NCI-H510A treated with DMSO at 0.1 percent for 48 hours (cell line): ENCODE measurements at regions not wholly inside any gene's neighbourhood (a gene's known extent, or its start where the extent isn't known, plus 50 kb on each side); places are given as distances from the start of the nearest gene placed in this dataset.
"Not testable (repeated sequence)": the region's sequence is repeated elsewhere in the genome, so short reads cannot be mapped to it uniquely, and the experiment has no call there.

Experiments used
- DNase-seq: peaks from one replicate; lab custom pipeline; 2025; lab: John Stamatoyannopoulos, UW

DNA sequence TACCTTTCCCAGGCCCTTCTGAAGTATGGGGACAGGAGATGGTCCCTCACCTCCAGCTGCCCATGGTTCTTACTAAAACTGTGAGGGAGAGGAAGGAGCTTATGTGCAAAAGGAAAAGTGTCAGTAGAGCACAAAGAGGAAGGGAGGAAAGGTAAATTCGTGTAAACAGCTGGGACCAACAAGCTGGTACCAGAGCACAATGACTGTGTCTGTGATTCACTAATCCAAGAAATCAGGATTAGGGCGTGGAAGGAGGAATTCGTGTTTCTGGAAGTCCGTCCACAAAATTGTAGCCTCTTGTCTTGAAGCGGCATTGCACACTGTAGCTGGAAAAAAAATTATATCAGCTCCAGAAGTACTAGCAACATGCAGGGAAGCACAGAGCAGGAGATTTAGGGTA, 129.0 kb upstream of the RREB1 start:
- DNase-seq = no peak

DNA sequence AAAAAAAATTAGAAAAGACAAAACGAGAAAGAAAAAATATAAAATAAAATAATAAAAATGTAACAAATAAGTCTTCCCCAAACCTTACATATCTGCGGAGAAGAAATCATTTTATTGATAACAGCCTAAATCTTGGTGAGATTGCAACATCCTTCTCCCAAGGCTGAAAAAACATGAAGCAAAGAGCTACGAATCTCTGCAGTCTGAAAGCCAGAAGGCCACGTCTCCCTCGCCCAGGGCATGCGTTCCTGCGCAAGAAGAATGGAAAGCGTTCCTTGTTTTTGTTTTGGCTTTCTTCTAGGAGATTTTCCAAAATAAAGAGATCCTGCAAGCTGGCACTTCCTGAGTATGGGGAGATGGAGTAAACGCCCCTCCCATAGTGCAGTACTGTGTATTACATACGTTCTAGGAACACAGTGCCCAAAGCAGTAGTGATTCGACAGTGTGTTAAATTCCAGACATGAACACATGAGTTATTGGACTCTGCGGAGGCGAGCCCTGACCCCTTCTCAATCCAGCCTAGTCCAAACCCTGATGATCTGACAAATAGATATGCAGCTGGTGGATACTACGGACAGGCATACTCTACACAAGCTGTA, 126.7 kb upstream of the RREB1 start:
- no peak for DNase-seq

DNA sequence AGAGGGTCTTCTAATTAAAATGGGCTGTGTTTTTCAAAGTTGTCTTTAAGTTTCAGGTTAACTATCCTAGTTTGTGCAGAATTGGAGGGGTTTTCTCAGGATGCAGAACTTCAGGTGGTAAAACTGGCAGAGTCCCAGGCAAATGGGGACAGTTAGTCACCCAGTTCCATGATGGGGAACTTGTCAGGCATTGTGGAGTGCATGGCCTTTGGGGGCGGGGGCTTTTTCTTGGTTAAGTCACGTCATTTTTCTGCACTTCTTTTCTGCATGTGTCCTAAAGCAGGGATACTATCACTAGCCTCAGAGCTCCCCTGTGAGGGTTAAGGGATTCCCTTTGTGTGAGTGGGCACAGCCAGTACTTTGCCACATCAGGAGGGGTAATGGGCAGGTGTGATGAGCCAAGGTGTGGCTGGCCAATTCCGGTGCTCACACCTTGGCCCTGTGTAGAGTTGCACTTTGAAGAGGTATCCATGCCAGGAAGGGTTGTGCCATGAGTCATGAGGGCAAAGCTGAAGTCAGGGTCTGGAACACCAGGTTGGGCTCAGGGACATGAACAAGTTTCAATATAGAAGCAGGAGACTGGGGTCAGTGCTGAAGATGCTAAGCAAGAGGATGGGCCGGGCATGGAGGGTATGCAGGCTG, 126.0 kb upstream of the RREB1 start:
- no peak for DNase-seq

DNA sequence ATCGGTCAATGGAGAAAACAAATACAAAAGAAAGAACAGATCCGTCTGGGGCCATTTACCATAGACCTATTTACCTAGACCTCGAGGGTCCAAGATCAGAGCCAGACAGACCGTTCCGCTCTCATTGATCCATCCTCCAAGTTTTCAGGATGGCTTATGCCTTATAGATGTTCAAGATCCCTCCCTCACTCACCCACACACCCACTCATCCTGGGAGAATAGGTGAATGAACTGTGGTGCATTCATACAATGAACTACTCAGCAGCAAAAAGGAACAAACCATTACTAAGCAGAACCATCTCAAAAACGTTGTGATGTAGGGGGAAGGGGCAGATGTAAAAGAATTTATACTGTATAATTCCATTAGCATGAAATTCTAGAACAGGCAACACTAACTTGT, 125.1 kb upstream of the RREB1 start:
- no peak for DNase-seq

GRCh38 chr6:6984585-6985366, 123.0 kb upstream of the RREB1 start:
- DNase-seq = no peak

GRCh38 chr6:6986344-6986743, 121.4 kb upstream of the RREB1 start:
- DNase-seq = no peak

DNA sequence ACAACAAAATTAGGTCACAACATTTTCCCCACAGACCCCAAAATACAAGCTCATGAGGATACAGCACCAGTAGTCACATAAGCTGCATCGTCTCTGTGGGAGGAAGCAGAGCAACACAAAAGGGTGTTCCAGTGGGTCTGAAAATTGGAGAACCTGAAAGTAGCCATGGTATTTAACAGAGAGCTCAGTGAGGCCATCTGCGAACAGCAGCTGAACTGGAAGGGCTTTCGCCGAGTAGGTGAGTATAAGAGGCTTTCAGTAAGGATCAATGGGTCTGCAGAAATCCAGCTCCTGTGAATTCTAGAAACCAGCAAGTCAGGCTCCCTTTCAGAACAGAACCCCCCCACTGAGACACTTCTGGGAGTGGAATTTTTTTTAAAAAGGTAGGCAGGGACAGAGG, 120.0 kb upstream of the RREB1 start:
- DNase-seq = no peak

GRCh38 chr6:6990059-6990458, 117.7 kb upstream of the RREB1 start:
- not testable (repeated sequence) for DNase-seq

- no peak for DNase-seq
These were observed 114.1 kb upstream of the RREB1 start for GRCh38 chr6:6993503-6994237.

GRCh38 chr6:6994796-6995195, 113.0 kb upstream of the RREB1 start:
- no peak for DNase-seq

DNA sequence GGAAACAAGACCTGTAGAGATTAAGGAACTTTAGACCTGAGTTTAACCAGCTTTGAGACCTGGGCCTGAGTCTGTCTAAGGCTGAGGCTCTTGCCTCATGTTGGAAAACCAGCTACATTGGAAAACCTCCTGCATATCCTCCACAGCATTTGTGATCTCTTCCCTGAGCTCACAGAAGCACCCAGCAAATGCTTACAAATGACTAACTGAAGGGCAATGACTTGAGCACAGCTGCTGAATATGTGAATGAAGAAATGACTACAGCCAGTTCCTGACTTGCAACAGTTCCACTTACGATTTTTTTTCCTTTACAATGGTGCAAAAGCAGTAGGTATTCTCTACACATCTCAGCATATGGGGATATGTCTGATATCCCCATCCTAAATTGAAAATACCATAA, 112.4 kb upstream of the RREB1 start:
- DNase-seq = no peak

DNA sequence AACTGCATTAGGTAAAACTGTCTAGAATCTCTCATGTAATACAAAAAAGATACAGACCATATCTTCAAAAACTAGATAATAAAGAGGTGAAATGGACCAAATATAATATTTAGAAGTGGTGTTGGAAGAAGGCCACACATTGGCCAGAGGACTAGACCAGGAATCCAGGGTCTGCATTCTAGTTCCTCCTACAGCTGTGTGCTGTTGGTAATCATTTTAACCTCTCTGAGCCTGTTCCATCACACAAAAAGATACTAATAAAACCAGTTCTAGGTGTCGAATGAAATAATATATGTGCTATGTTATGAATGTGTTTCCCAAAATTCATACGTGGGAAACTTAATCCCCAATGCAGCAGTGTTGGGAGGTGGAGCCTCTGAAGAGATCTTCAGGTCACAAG, 111.6 kb upstream of the RREB1 start:
- no peak for DNase-seq

DNA sequence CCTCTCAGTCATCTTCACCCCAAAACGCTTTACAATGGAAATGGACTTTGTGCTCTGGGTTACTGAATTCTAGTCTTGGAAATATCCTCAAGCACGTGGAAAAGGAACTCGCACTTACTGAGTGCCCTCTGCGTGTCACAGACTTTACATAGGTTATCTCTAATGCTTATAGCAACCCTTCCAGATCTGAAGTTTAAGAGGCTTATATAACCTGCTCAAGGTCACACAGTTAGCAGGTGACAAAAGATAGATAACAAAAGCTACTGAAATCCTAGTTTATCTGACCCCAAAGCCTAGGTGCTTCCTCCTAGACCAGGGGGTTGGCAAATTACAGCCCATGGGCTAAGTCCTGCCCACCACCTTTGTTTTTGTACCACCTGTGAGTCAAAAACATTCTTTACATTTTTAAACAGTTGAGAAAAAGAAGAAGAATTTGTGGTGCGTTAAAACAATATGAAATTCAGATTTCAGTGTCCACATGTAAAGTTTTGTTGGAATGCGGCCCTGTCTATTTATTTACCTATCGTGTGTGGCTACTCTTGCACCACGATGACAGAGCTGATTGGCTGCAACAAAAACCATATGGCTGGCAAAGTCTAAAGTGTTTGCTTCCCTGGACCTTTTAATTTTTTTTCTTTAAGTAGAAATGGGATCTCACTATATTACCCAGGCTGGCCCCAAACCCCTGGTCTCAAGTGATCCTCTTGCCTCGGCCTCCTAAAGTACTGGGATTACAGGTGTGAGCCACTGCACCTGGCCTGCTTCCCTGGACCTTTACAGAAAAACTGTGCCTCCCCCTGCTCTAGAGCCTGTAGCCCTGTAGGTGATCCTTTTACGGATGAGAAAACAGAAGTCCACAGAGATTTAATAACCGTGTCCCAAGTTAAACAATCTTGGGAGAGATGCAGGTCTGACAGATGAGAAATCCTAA, 110.2 kb upstream of the RREB1 start:
- DNase-seq = peak; percentile 17

GRCh38 chr6:6998194-6998569, 109.6 kb upstream of the RREB1 start:
- DNase-seq = peak; percentile 10

- no peak for DNase-seq
These were observed 106.7 kb upstream of the RREB1 start for GRCh38 chr6:7000825-7001777.

GRCh38 chr6:7003041-7003440, 104.7 kb upstream of the RREB1 start:
- no peak for DNase-seq

- DNase-seq = no peak
These were observed 103.0 kb upstream of the RREB1 start for GRCh38 chr6:7004581-7005297.

DNA sequence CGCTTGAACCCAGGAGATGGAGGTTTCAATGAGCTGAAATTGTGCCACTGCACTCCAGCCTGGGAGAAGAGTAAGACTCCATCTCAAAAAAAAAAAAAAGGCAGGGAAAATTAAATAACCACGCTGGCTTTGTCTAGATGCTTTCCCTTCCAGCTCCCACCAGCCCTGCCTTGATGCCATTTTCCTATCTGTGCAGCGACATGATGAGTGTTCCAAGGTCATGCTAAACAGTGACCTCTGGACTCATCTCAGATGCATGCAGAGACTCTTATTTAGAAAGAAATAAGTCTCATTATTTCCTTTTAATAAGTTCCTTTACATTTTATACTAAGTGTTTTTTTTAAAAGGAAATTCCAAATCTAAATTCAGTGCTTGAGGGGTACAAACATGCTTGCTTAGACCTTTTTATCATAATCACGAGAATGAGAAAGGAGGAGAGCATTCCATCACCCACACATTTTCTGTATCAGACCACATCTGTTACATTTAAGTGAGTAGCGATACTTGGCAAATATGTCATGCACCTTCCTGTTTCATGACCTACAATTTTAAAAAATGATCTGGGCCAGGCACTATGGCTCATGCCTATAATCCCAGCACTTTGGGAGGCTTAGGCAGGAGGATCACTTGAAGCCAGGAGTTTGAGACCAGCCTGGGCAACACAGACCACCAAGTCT, 101.1 kb upstream of the RREB1 start:
- DNase-seq = no peak

DNA sequence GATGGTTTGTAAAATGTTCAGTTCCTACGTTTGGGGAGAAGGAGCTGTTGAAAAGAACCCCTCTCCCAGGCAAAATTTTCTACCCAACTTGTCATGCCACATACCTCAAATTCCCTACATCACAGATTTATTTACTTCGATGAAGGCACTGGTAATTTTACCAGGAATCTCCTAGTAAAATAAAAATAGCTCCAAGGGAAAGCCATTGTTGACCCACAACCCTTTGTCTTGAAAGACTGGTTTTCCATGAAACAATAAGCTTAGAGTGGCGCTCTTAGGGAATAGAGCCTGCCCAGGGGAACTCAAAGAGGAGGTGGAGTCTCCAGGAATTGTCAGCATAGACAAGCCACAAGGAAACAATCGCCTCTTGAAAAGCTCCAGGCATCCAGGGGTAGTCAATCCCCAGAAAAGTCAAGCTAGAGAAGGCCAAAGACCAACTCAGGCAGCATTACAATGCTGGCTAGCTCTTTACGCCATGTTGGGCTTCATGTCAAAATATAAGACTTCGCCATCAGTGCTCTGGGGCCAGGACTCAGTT, 99.2 kb upstream of the RREB1 start:
- no peak for DNase-seq
